GM19043 (cell line): ENCODE measurements at regions not wholly inside any gene's neighbourhood (a gene's known extent, or its start where the extent isn't known, plus 50 kb on each side); places are given as distances from the start of the nearest gene placed in this dataset.
"Not testable (repeated sequence)": the region's sequence is repeated elsewhere in the genome, so short reads cannot be mapped to it uniquely, and the experiment has no call there.

Experiments
- ATAC-seq: cut with Tn5 transposase; IDR thresholded peaks from one replicate; pipeline ENCODE4 v1.9.1; 2021; ENCODE audit warnings: low read depth; ENCODE audit not compliant: unreplicated experiment

GRCh38 chr5:7072188-7072587 lies 323.8 kb upstream of the ADCY2 start:
- ATAC-seq = no peak

- ATAC-seq = no peak
Measured at GRCh38 chr5:7073666-7074065, 322.3 kb upstream of the ADCY2 start.

DNA sequence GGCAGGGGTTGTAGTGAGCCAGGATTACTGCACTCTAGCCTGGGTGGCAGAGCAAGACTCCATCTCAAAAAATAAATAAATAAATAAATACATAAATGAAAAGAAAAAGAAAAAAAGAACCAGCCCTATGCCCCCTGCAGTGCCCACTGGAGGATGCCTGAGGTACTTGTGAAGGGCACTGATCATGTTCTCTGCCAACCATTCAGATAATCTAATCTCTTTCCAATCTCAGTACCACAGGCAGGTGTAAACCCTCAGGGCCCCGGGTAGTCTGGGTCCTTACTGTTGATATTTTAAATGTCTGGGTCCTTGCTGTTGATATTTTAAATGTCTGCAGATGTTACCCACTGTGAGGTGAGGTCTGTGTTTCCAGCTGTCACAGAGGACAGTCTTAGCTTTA lies 321.8 kb upstream of the ADCY2 start:
- ATAC-seq = no peak

DNA sequence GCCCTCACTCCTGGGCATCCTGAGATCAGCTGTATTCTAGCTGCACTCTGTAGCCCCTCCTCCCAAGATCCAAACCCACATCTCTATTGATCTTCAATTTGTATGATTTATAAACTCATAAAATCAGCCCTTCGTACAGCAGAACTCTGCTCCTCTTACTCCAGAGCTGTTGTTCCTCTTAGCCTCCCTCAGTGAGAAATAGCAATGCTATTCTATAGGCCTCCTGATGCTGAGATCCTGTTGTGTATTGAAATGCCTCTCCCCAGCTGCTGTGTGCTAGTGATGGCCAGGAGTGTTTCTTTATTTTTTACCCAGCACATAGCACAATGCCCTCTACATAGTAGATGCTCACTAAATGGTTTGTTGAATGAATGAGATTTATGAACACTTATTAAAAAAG lies 320.5 kb upstream of the ADCY2 start:
- ATAC-seq = no peak

- no peak for ATAC-seq
Measured at GRCh38 chr5:7078101-7078500, 317.8 kb upstream of the ADCY2 start.

GRCh38 chr5:7078901-7079300 lies 317.0 kb upstream of the ADCY2 start:
- ATAC-seq = no peak

- no peak for ATAC-seq
Measured at GRCh38 chr5:7080501-7080900, 315.4 kb upstream of the ADCY2 start.

GRCh38 chr5:7087719-7088297 lies 308.1 kb upstream of the ADCY2 start:
- ATAC-seq = no peak

GRCh38 chr5:7088849-7089248 lies 307.1 kb upstream of the ADCY2 start:
- no peak for ATAC-seq

DNA sequence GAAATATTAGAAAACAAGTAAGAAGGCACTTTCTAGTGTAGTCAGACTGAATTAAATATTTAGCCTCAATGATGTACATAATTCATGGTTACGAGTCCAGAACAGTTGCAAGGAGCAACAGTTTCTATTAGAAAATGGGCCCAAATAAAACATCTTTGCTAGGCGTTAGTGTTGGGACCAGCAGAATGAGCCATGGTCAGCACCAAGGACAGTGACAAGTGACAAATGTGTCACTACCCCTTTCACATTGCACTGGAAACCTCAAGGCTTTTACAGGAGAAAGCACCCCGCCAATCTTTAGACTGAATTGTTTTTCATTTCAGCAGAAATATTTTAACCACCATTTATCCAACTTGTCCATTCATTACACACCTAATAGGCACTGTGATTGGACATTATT lies 301.3 kb upstream of the ADCY2 start:
- no peak for ATAC-seq

DNA sequence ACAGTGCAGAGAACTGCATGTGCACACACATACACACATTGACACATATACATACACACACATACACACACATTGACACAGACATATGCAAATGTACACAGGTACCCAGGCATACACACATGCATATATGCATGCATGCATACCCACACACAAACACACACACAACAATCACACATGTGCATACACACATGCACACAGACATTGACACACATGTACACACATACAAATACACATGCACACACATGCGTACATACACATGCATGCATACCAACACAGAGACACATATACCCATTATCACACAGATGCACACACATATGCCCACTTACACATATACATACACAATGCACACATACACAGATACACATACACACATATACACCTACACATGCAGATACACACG lies 299.6 kb upstream of the ADCY2 start:
- ATAC-seq = no peak

DNA sequence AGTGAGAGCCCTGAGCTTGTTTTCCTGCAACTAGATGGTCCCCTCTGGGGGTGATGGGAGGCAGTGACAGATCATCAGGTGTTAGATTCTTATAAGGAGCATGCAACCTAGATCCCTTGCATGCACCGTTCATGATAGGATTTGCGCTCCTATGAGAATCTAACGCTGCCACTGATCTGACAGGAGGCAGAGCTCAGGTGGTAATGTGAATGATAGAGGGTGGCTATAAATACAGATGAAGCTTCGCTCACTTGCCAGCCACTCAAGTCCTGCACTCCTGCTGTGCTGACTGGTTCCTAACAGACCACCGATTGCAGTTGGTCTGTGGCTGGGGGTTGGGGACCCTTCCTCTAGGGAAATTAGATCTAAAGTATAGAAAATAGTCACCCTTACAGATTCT lies 290.6 kb upstream of the ADCY2 start:
- ATAC-seq = no peak

GRCh38 chr5:7117961-7118360 lies 278.0 kb upstream of the ADCY2 start:
- no peak for ATAC-seq

- ATAC-seq = no peak
Measured at GRCh38 chr5:7131680-7132079, 264.3 kb upstream of the ADCY2 start.

DNA sequence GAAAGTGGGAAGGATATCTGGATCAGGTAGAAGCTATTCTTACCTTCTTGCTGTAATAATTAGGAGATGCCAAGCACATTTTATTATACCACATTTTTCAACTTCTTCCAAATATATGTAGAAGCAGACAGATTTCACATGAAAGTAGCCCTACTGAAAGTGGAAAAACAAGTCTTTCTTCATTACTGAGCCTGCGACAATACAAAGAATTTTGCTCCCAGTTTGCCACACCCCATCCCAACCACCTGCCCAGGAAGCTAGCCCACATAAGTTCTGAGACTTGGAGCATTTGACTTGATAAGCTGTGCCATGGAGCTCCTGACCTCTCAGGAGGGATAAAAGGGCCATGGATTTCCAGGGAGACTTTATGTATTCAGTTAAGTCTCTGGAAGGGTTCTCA lies 249.1 kb upstream of the ADCY2 start:
- no peak for ATAC-seq

GRCh38 chr5:7157083-7157482 lies 238.9 kb upstream of the ADCY2 start:
- no peak for ATAC-seq

- ATAC-seq = no peak
Measured at GRCh38 chr5:7169240-7169878, 226.6 kb upstream of the ADCY2 start.

DNA sequence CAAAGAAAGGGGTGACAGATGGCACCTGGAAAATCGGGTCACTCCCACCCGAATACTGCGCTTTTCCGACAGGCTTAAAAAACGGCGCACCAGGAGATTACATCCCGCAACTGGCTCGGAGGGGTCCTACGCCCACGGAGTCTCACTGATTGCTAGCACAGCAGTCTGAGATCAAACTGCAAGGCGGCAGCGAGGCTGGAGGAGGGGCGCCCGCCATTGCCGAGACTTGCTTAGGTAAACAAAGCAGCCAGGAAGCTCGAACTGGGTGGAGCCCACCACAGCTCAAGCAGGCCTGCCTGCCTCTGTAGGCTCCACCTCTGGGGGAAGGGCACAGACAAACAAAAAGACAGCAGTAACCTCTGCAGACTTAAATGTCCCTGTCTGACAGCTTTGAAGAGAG lies 225.2 kb upstream of the ADCY2 start:
- not testable (repeated sequence) for ATAC-seq

DNA sequence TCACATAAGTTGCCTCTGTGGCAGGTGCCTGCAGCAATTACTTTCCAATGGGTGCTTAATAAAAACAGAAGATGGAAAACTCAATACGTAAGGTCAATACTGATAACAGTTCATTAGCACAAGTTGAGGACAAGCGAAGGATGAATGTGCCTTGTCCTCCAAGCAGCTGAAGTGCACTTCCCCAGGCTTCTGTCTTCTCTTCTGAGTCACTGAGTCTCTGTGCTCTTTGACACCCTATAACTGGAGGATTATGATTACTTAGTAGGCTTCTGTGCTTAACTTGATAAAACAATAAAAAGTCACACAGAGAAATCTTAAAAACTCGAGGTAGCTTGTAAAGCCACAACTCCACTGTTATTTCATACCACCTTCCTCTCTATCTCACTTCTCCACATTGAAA lies 216.6 kb upstream of the ADCY2 start:
- ATAC-seq = no peak

DNA sequence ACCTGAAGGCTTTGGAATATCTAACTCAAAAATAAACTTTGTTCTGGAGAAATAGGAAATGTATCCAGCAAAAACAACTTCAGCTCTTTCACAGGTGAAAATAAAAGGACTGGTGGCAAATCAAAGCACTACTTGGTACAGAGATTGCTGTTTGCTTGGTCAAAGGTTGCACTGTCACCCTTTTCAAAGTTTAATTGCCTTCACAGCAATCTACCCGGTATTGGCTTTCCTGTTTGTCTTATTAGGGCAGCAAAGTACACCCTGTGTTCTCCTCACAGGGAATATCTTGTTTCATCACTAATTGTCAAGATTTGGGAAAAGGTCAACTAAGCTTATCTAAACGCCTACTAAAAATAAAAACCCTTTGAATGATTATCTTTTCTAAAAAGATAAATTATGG lies 214.1 kb upstream of the ADCY2 start:
- no peak for ATAC-seq

DNA sequence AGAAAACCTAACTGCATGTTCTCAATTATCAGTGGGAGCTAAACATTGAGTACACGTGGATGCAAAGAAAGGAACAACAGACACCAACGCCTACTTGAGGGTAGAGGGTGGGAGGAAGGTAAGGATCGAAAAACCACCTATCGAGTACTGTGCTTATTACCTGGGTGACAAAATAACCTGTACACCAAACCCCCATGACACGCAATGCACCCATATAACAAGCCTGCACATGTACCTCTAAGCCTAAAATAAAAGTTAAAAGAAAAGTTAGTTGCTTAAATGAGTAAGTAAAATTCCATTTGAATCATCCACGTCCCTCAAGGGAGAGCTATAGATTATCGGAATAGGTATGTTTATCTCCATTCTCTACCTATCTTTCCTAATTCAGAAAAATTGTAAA lies 210.2 kb upstream of the ADCY2 start:
- no peak for ATAC-seq

GRCh38 chr5:7186818-7187217 lies 209.1 kb upstream of the ADCY2 start:
- no peak for ATAC-seq

DNA sequence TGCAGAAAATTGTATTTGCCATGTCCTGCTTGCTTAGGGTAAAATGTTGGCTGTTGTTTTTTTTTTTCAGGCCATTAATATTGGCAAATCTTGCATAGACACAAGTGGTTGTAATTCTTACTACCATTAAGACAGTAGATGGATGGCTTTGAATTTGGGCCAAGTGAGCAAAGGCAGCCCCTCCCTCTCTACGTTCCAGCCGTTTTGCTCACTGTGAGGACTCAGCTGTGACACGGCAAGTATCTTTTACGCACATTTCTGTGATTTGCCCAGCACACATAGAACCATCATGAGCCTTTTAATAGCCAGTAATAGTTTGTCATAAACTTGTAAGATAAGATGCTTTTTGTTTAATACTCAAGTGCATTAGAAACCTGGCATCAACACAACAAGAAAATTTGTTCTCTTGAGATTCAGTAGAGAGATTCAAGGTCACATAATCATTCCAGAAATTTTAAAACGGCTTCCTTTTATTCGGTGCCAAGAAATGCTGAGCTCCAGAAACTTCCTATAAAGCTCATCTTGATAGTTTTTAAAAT lies 205.2 kb upstream of the ADCY2 start:
- no peak for ATAC-seq
